Stimulated activated CD4-positive, alpha-beta T cell treated with anti-CD3 and anti-CD28 coated beads, Interleukin-12 subunit alpha, Interleukin-12 subunit beta, amount 100 ng/mL, for 4 hours (primary cell): ENCODE measurements at regions not wholly inside any gene's neighbourhood (a gene's known extent, or its start where the extent isn't known, plus 50 kb on each side); places are given as distances from the start of the nearest gene placed in this dataset.
"Not testable (repeated sequence)": the region's sequence is repeated elsewhere in the genome, so short reads cannot be mapped to it uniquely, and the experiment has no call there.

Experiments used
- DNase-seq: peaks from one replicate; pipeline ENCODE4 v3.0.0-alpha.2; 2020

DNA sequence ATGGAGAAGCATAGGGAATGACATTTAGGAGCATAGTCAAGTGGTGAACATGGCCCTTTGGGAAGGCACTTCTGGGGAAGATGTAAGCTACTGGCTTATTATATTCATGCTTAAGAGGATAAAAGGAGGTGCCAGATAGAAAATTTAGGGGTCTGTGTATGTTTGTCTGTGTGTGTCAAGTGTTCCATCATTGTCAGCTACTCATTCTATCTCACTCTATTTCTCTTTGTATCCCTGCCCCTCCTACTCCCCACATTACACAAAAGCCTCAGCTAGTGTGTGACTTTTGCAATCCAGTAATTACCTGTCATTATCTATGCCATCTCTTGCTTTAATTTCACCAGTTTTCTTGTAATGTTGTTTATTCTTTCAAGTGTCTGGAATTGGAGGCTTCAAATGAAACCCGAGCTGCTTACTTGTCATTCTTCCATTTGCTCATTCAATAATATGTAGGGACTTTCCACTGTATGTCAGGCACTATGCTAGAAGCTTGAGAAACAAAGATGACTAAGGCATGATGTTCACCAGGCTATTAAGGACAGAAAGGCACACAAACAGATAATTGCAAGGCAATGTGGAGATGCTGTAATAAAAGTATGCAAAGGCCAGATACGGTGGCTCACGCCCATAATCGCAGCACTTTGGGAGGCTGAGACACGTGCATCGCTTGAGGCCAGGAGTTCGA is 229.8 kb upstream of the TEX13C start:
- no peak for DNase-seq

DNA sequence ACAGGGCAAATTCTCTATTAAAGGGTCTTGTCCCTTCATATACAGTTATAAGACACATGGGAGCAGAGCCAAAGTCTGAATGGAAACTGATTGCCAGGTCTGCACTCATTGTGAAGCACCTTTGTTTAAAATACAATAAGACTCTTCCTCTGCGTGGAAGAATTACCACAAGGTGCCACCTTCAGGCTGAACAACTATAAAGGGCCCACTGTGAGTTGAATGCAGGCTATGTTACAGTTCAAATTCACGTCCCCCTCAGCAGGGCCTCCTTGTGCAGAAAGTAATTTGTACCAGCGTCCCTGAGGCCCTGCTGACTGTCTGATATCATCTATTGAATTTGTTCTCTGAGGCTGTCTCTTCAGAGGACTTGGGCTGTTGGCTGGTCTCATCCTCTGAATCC is 225.8 kb upstream of the TEX13C start:
- no peak for DNase-seq

DNA sequence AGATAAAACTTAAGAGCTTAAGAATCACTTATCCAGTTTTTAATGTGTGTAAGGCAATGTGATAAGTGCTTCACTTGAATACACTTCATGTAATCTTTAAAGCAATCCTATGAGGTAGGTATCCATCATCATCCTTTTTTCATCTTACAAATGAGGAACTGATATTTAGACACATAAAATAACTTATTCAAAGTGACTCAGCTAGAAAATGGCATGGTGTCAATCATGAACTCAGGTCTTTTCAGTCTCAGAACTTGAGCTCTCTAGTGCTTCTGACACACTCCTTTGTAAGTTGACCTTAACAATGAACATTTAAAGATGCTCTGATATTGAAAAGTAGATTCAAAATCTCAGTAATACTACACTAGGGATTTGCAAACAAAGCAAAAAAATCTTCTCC is 224.8 kb upstream of the TEX13C start:
- no peak for DNase-seq

DNA sequence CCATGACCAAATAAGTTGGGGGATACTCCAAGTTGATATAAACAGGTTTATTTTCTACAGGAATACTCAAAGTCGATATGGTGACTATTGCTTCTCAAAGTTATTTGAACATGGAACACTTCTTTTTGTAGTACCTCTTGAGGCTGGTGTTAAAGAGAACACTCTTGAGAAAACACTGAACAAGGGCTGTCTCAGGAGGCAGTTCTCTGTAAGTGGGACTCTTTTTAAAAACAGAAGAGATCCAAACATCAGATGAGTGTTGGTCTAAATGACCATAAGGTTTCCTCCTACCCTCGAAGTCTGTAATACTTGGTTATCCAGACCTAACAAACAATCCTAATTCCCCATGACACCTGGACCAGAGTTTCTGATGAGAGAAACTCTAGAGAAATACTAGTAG is 223.2 kb upstream of the TEX13C start:
- DNase-seq: no peak

DNA sequence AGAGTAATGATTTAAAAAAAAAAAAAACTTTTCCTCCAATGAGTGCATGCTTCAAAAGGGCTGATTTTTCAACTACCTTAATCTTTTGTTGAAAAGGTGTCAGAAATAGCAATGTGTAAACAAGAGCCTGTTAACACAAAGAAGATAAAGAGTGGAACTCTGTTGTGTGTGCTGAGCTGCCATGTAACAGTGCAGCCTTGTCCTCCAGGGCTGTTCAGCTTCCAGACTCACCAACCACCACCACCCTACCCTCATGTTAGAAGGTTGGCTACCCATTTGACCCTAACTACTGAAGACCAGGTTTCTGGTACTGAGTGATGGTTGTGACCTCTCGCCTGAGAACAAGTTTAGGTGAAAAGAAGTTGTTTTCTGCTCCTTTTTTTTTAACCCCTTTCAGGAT is 222.8 kb upstream of the TEX13C start:
- no peak for DNase-seq

DNA sequence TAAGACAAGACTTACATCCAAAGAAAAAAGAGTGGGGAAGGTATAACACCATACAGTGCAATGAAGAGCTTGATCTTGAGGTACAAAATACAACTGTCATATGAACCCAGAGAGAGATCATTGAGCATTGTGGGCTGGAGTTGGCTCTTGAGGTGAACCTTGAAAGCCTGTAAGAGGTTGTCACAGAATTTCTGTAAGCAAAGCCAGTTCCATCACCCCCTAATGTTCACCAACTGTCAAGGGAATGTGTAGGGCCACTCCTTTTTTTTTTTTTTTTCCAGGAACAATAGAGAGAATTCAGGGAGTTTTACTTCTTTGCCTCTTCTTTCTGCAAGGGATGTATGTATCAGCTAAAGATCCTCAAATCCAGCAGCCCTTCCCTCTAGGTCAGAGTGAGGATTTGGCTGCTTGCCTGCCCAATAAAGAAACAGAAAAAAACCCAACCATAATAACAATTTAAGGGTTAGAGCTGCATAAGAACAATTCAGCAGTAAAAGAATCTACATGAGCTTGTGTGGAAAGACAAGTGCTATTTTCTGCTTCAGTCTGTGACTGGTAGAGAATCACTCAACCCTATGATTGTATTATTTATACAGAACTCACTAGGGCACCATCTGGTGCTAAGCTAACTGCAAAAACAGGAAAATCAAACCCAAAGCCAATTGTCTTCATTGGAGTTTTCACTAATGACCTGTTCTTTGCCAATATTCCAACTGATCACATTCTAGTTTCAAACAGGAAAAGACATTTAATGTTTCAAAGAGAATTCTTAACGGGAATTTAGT is 217.5 kb upstream of the TEX13C start:
- DNase-seq: no peak

- no peak for DNase-seq
Observed at GRCh38 chrX:125103693-125104092, 216.0 kb upstream of the TEX13C start.

- DNase-seq: no peak
Observed at GRCh38 chrX:125108921-125109320, 210.8 kb upstream of the TEX13C start.

- no peak for DNase-seq
Observed at GRCh38 chrX:125131164-125131563, 188.5 kb upstream of the TEX13C start.

DNA sequence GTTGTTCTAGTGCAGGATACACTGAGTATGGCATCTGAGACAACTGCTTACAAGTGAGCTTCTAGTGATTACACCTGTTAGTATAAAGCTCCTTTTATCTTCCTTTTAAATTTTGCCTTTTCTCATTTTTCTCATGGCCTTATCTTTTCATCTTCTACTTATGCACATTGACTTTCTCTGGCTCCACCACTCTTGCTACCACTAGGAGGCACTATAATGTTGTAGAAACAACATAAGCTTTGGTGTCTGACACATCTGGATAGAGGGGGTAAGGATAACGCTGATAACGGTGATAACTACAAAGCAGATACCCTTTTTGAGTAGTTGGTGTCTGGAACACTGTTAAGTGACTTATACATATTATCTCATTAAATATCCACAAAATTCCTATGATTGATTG is 187.4 kb upstream of the TEX13C start:
- DNase-seq: no peak

DNA sequence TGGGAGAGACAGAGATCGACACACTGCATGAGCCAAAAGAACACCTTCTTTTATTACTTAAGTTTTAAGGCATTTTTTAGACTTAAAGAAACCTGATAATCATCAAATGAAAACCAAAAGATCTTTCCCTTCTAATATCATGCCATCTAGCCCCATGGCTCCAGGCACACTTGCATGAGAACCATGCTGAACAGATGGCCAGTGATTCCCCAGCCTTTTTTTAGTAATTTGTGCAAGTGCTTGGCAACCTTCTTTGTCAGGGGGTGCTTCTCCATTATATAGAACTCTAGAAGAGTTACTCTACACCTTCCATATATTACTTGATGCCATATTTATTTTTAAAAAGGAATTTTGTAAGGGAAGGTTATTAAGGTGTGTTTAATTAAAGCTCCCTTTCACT is 182.2 kb upstream of the TEX13C start:
- DNase-seq: no peak

DNA sequence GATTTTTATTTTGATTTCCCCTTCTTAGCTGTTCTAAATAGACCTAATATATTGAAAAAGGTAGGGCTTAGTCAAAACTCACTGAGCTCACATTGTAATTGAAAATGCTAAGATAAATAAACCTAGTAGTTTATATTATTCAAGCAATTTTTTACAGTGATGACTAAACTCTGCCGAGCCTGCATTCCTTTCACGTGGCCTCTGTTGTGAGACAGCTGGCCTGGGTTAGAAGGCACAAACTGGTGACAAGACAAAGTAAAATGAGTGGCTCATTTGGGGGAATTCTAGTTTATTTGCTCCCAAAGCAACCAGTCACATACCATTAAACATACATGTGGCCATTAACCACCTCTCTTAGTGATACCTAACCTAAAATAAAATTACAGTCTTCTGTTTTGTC is 169.4 kb upstream of the TEX13C start:
- no peak for DNase-seq

DNA sequence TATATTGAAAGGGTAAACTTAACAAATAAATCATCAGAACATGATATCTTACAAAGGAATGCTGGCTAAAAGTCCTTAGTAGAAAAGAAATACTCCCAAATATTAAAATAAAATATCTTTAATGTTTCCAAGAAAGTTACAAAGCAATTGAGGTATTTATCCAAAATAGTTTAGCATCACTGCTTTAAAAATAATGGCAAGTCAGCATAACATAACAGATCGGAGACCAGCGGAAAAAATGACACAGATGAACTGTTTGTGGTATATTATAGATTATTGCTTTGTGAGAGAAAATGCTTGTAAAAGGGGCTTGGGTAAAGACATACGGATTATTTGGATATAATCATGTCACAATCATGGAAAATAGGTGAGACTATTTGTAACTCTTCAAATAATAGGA is 168.5 kb upstream of the TEX13C start:
- DNase-seq: no peak

DNA sequence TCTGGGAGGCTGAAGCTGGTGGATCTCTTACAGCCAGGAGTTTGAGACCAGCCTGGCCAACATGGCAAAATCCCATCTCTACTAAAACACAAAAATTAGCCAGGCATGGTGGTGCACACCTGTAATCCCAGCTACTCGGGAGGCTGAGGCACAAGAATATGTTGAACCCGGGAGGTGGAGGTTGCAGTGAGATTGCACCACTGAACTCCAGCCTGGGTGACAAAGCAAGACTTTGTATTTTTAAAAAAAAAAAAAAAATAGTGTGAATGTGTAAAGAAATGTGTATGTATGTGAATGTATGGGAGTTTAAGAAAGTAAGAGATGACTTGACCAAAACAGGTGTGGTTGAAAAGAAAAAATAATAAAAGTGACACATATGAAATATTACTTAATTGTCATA is 167.7 kb upstream of the TEX13C start:
- DNase-seq: no peak

DNA sequence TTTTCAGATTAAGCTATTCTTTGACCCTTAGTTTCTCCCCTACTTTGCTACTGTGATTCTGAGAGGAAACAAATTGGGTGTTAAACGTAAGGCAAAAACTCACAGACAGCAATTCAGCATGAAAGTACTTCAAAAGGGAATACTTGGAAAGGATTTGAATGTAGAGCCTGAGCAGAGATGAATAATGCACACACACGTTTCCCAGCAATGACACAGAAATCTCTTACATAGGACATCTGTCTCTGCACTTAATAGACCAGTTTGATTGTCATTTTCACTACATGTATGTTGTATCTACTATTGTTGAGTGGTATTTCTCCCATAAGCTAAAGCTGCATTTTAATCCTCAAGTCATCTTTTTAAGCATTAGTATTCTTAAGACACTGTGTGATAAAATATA is 166.1 kb upstream of the TEX13C start:
- DNase-seq: no peak

GRCh38 chrX:125154288-125155257 is 165.1 kb upstream of the TEX13C start:
- not testable (repeated sequence) for DNase-seq

- not testable (repeated sequence) for DNase-seq
Observed at GRCh38 chrX:125155296-125156033, 164.2 kb upstream of the TEX13C start.

- DNase-seq: no peak
Observed at GRCh38 chrX:125170459-125170858, 149.2 kb upstream of the TEX13C start.

- DNase-seq: no peak
Observed at GRCh38 chrX:125172531-125172930, 147.1 kb upstream of the TEX13C start.

DNA sequence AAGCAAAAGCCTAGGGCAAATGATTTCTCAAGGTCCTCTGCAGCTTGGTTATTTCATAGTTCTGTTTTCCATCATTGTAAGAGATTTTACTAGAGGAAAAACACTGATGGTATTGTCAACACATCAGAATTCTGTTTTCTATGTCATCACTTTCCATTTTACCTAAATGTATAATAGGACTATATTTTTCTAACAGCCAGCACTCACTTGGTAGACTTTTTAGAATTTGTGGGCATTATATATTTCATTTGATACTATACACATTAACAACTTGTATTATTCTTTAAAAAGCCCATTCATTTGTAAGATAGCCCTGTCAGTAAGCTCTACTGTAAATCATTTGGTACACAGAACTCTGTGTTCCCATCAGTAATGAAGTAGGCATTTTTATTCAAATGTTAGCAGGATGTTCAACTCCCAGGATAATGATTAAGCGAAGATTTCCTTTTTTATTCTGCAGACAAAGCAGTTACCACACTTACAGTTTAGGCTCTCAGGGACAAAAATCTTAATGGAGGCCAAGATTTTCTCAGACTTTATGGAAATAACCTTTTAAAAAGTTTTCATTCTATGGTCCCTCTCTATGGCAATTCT is 143.6 kb upstream of the TEX13C start:
- DNase-seq: no peak

GRCh38 chrX:125193921-125194320 is 125.8 kb upstream of the TEX13C start:
- DNase-seq: no peak

- no peak for DNase-seq
Observed at GRCh38 chrX:125198546-125198945, 121.1 kb upstream of the TEX13C start.
